Right ventricle myocardium inferior (tissue), 1 donor: ENCODE measurements at regions not wholly inside any gene's neighbourhood (a gene's known extent, or its start where the extent isn't known, plus 50 kb on each side); places are given as distances from the start of the nearest gene placed in this dataset.
"Not testable (repeated sequence)": the region's sequence is repeated elsewhere in the genome, so short reads cannot be mapped to it uniquely, and the experiment has no call there.

Experiments used
- ATAC-seq: fragments of 200-7000 bp; cut with Tn5 transposase; one replicate; pipeline ENCODE4 v1.9.1; 2020; ENCODE audit warnings: mild to moderate bottlenecking, moderate library complexity
- DNase-seq: peaks from one replicate; pipeline ENCODE4 v3.0.0; 2021; ENCODE audit errors: missing footprints
- intact Hi-C: fragments of 100-400 bp; cut with DNase I; formaldehyde crosslinking; loops from one replicate; pipeline ENCODE4 v1.11.0; 2022
- donor health status: DM: no; HTN: yes; CAD: no; lungs with severe emphysema.

DNA sequence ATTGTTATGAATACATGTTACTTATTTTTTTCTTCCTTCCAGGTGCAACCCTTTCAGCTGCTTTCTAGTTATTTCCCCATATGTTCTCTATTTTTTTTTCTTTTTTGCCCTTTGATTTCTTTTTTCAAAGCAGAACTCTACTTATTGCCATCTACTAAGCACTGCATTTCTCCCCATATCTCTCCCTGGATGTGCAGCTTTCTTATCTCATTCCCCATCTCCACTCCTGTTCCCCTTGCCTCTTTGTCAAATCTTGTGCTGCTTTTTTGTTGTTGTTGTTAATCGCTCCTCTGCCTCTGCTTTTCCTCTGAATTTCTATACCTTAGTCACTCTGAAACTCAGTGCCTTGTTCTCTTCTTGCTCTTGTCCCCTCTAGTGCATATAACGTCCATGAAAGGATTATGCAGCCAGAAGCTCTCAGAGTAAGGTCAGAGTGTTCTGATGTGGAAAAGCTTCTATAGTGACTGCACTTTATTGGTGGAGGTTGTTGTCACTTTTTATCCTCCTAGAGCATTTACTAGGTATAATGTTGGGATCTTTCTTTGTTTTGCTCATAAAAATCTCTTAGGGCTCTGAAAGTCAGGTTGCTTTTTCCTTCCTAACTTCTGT is 51.1 kb upstream of the JADE1 start:
- intact Hi-C loops: no loop called here
- ATAC-seq: no peak
- DNase-seq: no peak

DNA sequence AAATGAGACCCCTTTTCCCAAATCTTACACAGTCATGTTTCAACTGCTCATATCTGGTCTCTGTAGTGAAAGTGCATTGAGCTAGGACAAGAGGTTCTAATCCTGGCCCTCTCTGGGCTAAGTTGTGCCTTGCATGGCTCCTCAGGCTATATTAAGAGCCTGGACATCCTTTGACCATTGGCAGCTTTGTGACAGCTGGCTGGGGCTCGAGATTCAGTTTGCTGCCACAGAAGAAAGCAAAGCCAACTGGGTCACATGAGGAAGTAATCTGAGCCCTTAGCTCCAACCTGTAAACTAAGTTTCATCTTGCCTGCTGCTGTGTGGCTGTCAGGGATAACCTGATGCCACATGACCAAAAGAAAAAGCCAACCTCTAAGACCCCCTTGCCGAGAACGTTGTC is 51.8 kb upstream of the JADE1 start:
- peak; percentile 59 for DNase-seq
- intact Hi-C loops: no loop called here
- ATAC-seq: peak; percentile 97

- ATAC-seq (no peak), DNase-seq (no peak)
- intact Hi-C loops: no loop called here
Measured at GRCh38 chr4:128751354-128751753, 58.1 kb upstream of the JADE1 start.

GRCh38 chr4:128741748-128742147 is 67.8 kb upstream of the JADE1 start:
- DNase-seq, ATAC-seq: not testable (repeated sequence)

DNA sequence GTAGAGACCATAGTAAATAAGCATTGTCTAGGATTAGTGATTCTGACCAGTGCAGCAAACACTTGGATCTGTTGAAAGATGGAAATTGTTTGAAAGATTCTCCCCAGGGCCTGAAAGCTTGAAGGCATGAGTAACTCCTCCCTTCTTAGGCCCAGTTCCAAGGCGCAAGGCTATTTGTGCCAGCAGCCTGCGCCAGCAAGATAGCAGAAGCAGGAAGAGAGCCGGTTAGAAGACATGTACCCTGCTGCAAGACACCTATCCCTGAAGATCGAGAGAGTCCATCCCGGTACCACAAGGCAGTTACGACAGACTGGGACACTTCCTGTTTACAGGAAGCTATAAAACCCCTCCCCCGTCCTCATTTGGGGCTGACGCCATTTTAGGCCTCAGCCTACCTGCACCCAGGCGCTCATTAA is 72.4 kb upstream of the JADE1 start:
- intact Hi-C loops: no loop called here
- DNase-seq (no peak), ATAC-seq (peak; percentile 48)

More at GRCh38 chr4:128741748-128742147, 67.8 kb upstream of the JADE1 start:
- intact Hi-C loops: not testable (repeated sequence)

GRCh38 chr4:128735714-128736113 is 73.8 kb upstream of the JADE1 start:
- ATAC-seq (no peak), DNase-seq (no peak)
- intact Hi-C loops: no loop called here

- DNase-seq (no peak), ATAC-seq (no peak)
- intact Hi-C loops: no loop called here
Measured at GRCh38 chr4:128728190-128728589, 81.3 kb upstream of the JADE1 start.

DNA sequence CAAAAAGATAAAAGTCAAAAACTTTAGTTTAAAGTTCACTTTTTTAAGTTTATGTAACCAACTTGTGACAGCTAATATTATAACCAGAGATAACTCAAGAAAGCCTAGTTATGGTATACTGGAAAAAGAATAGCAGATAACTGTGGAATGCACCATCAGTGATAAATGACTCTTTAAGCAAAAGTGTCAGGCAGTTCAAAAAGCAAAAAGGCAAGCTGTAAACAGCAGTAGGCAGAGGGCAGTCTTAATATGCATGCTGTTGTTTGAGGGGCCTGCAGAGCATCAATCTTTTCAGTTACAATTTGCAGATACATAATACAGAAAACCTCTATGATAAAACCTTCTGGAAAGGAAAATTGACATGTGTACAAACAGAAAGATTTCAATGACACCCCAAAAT is 81.8 kb upstream of the JADE1 start:
- ATAC-seq (no peak), DNase-seq (no peak)
- intact Hi-C loops: no loop called here

GRCh38 chr4:128725405-128726055 is 84.0 kb upstream of the JADE1 start:
- intact Hi-C loops: no loop called here
- no peak for DNase-seq
- no peak for ATAC-seq

DNA sequence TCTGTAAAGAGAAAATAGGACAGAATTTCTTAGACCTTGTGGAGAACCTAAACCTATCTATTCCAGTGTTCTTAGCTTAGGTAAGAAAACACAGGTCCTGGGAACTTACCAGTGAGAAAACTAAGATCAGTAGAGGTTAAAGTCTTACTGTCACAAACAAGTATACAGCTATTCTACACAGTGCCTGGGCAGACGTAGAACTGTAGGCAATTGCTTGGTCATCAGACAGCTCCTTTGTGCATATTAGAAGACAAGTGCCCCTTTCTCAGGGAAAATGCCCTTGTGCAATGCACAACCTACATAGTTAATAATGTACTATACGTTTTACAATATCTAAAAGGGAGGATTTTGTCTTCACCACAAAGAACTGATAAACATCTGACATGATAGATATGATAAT is 86.6 kb upstream of the JADE1 start:
- intact Hi-C loops: no loop called here
- ATAC-seq: no peak

GRCh38 chr4:128721896-128722295 is 87.6 kb upstream of the JADE1 start:
- ATAC-seq (no peak), DNase-seq (no peak)
- intact Hi-C loops: no loop called here

More for the DNA sequence above, 86.6 kb upstream of the JADE1 start:
- no peak for DNase-seq

DNA sequence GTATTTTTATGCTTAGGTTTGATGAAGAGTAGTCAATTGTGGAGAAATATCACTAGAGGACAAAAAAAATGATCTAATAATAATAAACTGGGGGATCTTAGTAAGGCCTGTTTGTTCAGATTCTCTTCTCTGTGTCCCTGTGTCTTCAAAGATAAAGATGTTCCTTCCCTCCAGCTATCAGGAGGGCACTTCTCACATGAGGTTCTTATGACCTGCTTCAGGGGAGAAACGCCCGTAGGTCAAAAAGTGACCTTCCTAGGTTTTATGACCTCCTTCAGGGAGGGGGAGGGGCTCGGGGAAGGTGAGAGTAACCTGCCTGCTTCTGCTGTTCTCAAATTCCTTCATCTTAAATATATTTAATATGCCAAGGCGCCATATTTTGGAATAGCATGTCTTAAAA is 89.2 kb upstream of the JADE1 start:
- intact Hi-C loops: no loop called here

GRCh38 chr4:128718768-128719167 is 90.7 kb upstream of the JADE1 start:
- DNase-seq: no peak
- ATAC-seq: no peak
- intact Hi-C loops: no loop called here

More for the DNA sequence above, 89.2 kb upstream of the JADE1 start:
- DNase-seq: no peak
- ATAC-seq: no peak

GRCh38 chr4:128716338-128716737 is 93.2 kb upstream of the JADE1 start:
- ATAC-seq: peak; percentile 75
- no peak for DNase-seq
- intact Hi-C loops: no loop called here

- intact Hi-C loops: no loop called here
- peak; percentile 55 for ATAC-seq
- DNase-seq: no peak
Measured at GRCh38 chr4:128715616-128716015, 93.9 kb upstream of the JADE1 start.

DNA sequence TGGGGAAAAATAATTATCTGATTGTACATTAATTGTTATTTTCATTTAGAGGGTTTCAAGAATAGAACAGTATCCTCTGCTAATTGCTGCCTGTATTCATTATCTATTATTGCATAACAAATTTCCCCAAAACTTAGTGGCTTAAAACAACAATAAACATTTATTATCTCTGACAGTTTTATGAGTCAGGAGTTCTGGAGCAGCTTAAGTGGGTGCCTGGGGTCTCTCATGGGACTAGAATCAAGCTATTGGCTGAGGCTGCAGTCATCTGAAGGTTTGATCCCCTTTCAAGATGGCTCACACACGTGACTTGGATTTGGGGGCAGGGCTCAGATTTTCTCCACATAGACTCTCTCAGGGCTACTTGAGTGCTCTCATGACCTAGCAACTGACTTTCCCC is 98.1 kb upstream of the JADE1 start:
- ATAC-seq (peak; percentile 26), DNase-seq (no peak)
- intact Hi-C loops: no loop called here

- no peak for ATAC-seq
- intact Hi-C loops: no loop called here
- DNase-seq: no peak
Measured at GRCh38 chr4:128709268-128709667, 100.2 kb upstream of the JADE1 start.

- intact Hi-C loops: no loop called here
- no peak for ATAC-seq
Measured at GRCh38 chr4:128707864-128708263, 101.6 kb upstream of the JADE1 start.

DNA sequence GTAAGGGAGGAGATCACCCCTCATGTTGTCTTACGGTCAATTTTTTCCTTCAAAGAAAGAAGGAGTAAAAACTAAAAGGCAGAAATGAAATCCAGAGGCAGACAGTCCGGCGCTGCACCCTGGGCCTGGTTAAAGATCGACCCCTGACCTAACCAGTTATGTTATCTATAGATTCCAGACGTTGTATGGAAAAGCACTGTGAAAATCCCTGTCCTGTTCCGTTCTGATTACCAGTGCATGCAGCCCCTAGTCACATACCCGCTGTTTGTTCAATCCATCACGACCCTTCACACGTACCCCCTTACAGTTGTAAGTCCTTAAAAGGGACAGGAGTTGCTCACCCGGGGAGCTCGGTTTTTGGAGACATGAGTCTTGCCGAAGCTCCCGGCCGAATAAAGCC is 105.6 kb upstream of the JADE1 start:
- intact Hi-C loops: no loop called here
- DNase-seq: no peak
- ATAC-seq: no peak

More at GRCh38 chr4:128707864-128708263, 101.6 kb upstream of the JADE1 start:
- no peak for DNase-seq

- ATAC-seq (no peak), DNase-seq (no peak)
- intact Hi-C loops: no loop called here
Measured at GRCh38 chr4:128700659-128701350, 108.7 kb upstream of the JADE1 start.
